H9 (cell line): ENCODE measurements at regions not wholly inside any gene's neighbourhood (a gene's known extent, or its start where the extent isn't known, plus 50 kb on each side); places are given as distances from the start of the nearest gene placed in this dataset.

Experiments
- DNase-seq: peaks from one replicate; pipeline ENCODE4 v3.0.0-alpha.2; 2017
- H2AFZ ChIP-seq: one replicate; pipeline ENCODE4 v1.6.1; 2013; ENCODE audit warnings: mild to moderate bottlenecking, low read length, control low read depth, moderate library complexity
- H2AK5ac ChIP-seq: 2 replicates; pipeline ENCODE4 v1.6.1; 2013; ENCODE audit warnings: low read length, control low read depth, mixed read lengths; ENCODE audit not compliant: insufficient read length
- H2BK120ac ChIP-seq: one replicate; pipeline ENCODE4 v1.6.1; 2013; ENCODE audit warnings: low read depth, mild to moderate bottlenecking, low read length, control low read depth, inconsistent platforms; ENCODE audit not compliant: poor library complexity, severe bottlenecking
- H2BK12ac ChIP-seq: 2 replicates; pipeline ENCODE4 v1.6.1; 2013; ENCODE audit warnings: low read length, control low read depth, mixed read lengths, low read depth; ENCODE audit not compliant: insufficient read length
- H2BK15ac ChIP-seq: 2 replicates; pipeline ENCODE4 v1.6.1; 2013; ENCODE audit warnings: low read depth, low read length, control low read depth
- H2BK20ac ChIP-seq: one replicate; pipeline ENCODE4 v1.6.1; 2013; ENCODE audit warnings: low read depth, mild to moderate bottlenecking, low read length, control low read depth, inconsistent platforms; ENCODE audit not compliant: poor library complexity, severe bottlenecking
- H2BK5ac ChIP-seq: 2 replicates; pipeline ENCODE4 v1.6.1; 2013; ENCODE audit warnings: low read length, control low read depth, mixed read lengths; ENCODE audit not compliant: insufficient read length
- H3K14ac ChIP-seq: 2 replicates; pipeline ENCODE4 v1.6.1; 2013; ENCODE audit warnings: low read length, control low read depth; ENCODE audit not compliant: insufficient read depth
- H3K18ac ChIP-seq: 2 replicates; pipeline ENCODE4 v1.6.1; 2013; ENCODE audit warnings: low read depth, mild to moderate bottlenecking, mixed read lengths, low read length, control low read depth; ENCODE audit not compliant: insufficient read length
- H3K23ac ChIP-seq: 2 replicates; pipeline ENCODE4 v1.6.1; 2013; ENCODE audit warnings: low read length, control low read depth, mixed read lengths, low read depth; ENCODE audit not compliant: insufficient read length
- H3K23me2 ChIP-seq: 2 replicates; pipeline ENCODE4 v1.6.1; 2013; ENCODE audit warnings: low read depth, mild to moderate bottlenecking, mixed read lengths, low read length, control low read depth; ENCODE audit not compliant: insufficient read length, poor library complexity, severe bottlenecking
- H3K27ac ChIP-seq: 2 replicates; pipeline ENCODE4 v1.5.1; 2013; ENCODE audit warnings: low read length, control low read depth, mixed read lengths, low read depth; ENCODE audit not compliant: insufficient read length
- H3K27me3 ChIP-seq: 2 replicates; pipeline ENCODE4 v1.6.1; 2013; ENCODE audit warnings: low read length, control low read depth, inconsistent platforms; ENCODE audit not compliant: insufficient read depth
- H3K4ac ChIP-seq: 2 replicates; pipeline ENCODE4 v1.6.1; 2013; ENCODE audit warnings: low read depth, mild to moderate bottlenecking, control low read depth, inconsistent platforms, low read length, moderate library complexity
- H3K4me1 ChIP-seq: 2 replicates; pipeline ENCODE4 v1.6.1; 2013; ENCODE audit warnings: low read length, control low read depth, inconsistent platforms; ENCODE audit not compliant: insufficient read depth
- H3K4me2 ChIP-seq: 2 replicates; pipeline ENCODE4 v1.6.1; 2013; ENCODE audit warnings: low read length, control low read depth, mixed read lengths; ENCODE audit not compliant: insufficient read length, insufficient read depth
- H3K56ac ChIP-seq: 2 replicates; pipeline ENCODE4 v1.6.1; 2013; ENCODE audit warnings: low read depth, mild to moderate bottlenecking, mixed read lengths, low read length, control low read depth; ENCODE audit not compliant: insufficient read length
- H3K79me1 ChIP-seq: 2 replicates; pipeline ENCODE4 v1.6.1; 2013; ENCODE audit warnings: low read depth, mild to moderate bottlenecking, moderate library complexity, low read length, control low read depth, inconsistent platforms; ENCODE audit not compliant: insufficient read depth, poor library complexity, severe bottlenecking
- H3K79me2 ChIP-seq: 2 replicates; pipeline ENCODE4 v1.6.1; 2013; ENCODE audit warnings: low read length, control low read depth, inconsistent platforms; ENCODE audit not compliant: insufficient read depth
- H3K9ac ChIP-seq: 2 replicates; pipeline ENCODE4 v1.6.1; 2013; ENCODE audit warnings: low read length, control low read depth, mixed read lengths; ENCODE audit not compliant: insufficient read length; ENCODE audit errors: extremely low read depth
- H3K9me3 ChIP-seq: one replicate; pipeline ENCODE4 v1.6.1; 2013; ENCODE audit warnings: low read depth, low read length, inconsistent platforms; ENCODE audit not compliant: control insufficient read depth
- H3T11ph ChIP-seq: one replicate; pipeline ENCODE4 v1.6.1; 2013; ENCODE audit warnings: mild to moderate bottlenecking, low read length, control low read depth, inconsistent platforms
- H4K20me1 ChIP-seq: one replicate; pipeline ENCODE4 v1.6.1; 2013; ENCODE audit not compliant: control insufficient read depth, insufficient read length, insufficient read depth
- H4K5ac ChIP-seq: 2 replicates; pipeline ENCODE4 v1.6.1; 2013; ENCODE audit warnings: low read depth, mild to moderate bottlenecking, mixed read lengths, low read length, control low read depth; ENCODE audit not compliant: insufficient read length
- H4K8ac ChIP-seq: replicated peaks from 2 replicates; pipeline ENCODE4 v1.6.1; 2013; ENCODE audit warnings: low read length, control low read depth, mixed read lengths, low read depth; ENCODE audit not compliant: insufficient read length
- H4K91ac ChIP-seq: 2 replicates; pipeline ENCODE4 v1.6.1; 2013; ENCODE audit warnings: low read depth, mild to moderate bottlenecking, moderate library complexity, mixed read lengths, low read length, control low read depth; ENCODE audit not compliant: insufficient read length
- H3K27ac Mint-ChIP-seq, 3 experiments: 2 replicates in 2 of 3; 3 replicates in 1 of 3; pipeline ENCODE4 v1.8.0; 2020 to 2021; ENCODE audit warnings: mixed read lengths in 3 of 3, mild to moderate bottlenecking in 1 of 3, moderate library complexity in 1 of 3
- H3K27me3 Mint-ChIP-seq: 2 replicates; pipeline ENCODE4 v1.8.0; 2021; ENCODE audit warnings: low read depth, mild to moderate bottlenecking, moderate library complexity, mixed read lengths
- H3K36me3 Mint-ChIP-seq, 3 experiments: 2 replicates in 2 of 3; 3 replicates in 1 of 3; pipeline ENCODE4 v1.8.0; 2020 to 2021; ENCODE audit warnings: low read depth in 3 of 3, mixed read lengths in 3 of 3; ENCODE audit not compliant: insufficient read depth in 1 of 3
- H3K4me1 Mint-ChIP-seq, 2 experiments: 2 replicates each; pipeline ENCODE4 v1.8.0; 2020; ENCODE audit warnings: mixed read lengths in 2 of 2
- H3K4me3 Mint-ChIP-seq, 2 experiments: 2 replicates in 1 of 2; 3 replicates in 1 of 2; pipeline ENCODE4 v1.8.0; 2020 to 2021; ENCODE audit warnings: mild to moderate bottlenecking in 2 of 2, mixed read lengths in 2 of 2, moderate library complexity in 1 of 2
- H3K9me3 Mint-ChIP-seq, 2 experiments: 2 replicates in 1 of 2; 3 replicates in 1 of 2; pipeline ENCODE4 v1.8.0; 2020; ENCODE audit warnings: mild to moderate bottlenecking in 2 of 2, mixed read lengths in 2 of 2, moderate library complexity in 1 of 2
- WGBS: extraction: QIAGEN DNeasy Blood & Tissue Kit; methylation state at CpG from one replicate; pipeline ENCODE4 v1.1.7; 2013; ENCODE audit warnings: missing lambda C conversion rate, low lambda C conversion rate, mixed read lengths; ENCODE audit not compliant: insufficient read length; ENCODE audit errors: extremely low coverage; 5-methylcytosine and 5-hydroxymethylcytosine counted together
- TF ChIP-seq, protein P1 (sequence below): fragments of 200-600 bp; sonication (generic); conservative IDR thresholded peaks from 3 replicates; pipeline ENCODE4 v1.8.0; 2021; ENCODE audit warnings: antibody characterized with exemption, mild to moderate bottlenecking

DNA sequence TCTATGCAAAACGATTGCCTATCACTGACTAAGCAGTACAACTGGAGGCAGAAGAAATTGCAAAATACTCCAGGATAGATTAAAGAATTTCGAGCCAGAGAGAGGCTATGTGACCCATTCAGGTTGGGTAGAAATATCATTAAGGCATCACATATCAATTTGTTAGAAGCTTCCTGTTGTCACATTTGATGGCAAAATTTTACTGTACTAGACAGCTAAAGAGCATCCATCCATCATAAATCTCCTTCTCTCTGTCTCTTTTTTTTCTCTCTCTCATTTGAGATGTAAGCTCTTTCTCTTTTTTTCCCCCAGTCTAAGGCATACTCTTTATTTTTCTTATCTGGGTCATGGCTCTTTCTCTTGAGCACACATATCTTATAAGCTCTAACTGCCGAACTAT lies 155.7 kb downstream of the EVA1A start:
- Histone ChIP-seq H2BK120ac (no peak overlapping the region), H4K5ac (no peak overlapping the region), H3K27me3 (no peaks in the 10 kb centered on the region), H3T11ph (no peak overlapping the region), H2BK20ac (no peak overlapping the region), H3K4me2 (no peak overlapping the region), H3K79me1 (no peaks in the 10 kb centered on the region), H3K18ac (no peak overlapping the region), H2BK15ac (no peak overlapping the region), H2BK5ac (no peak overlapping the region), H3K14ac (no peak overlapping the region), H3K56ac (no peak overlapping the region), H3K9ac (no peak overlapping the region), H2AFZ (no peak overlapping the region), H4K20me1 (no peaks in the 10 kb centered on the region), H3K4me1 (no peaks in the 10 kb centered on the region), H2BK12ac (no peak overlapping the region), H3K79me2 (no peaks in the 10 kb centered on the region), H2AK5ac (no peak overlapping the region), H3K4ac (no peak overlapping the region), H3K9me3 (no peaks in the 10 kb centered on the region), H3K23ac (no peak overlapping the region), H3K23me2 (no peaks in the 10 kb centered on the region), H3K27ac (no peak overlapping the region), H4K8ac (no peak overlapping the region), H4K91ac (no peak overlapping the region)
- DNase-seq, result no peak
- peaks cover 0 to 2% of the 10 kb centered on the region in 2 experiments; a peak in 3 of 5 replicates for H3K9me3 Mint-ChIP-seq
- H3K27me3 Mint-ChIP-seq, result no peaks in the 10 kb centered on the region
- no peak overlapping the region for H3K4me3 Mint-ChIP-seq
- no CpG with 5 or more reads among the region's 3 CpGs for WGBS
- peaks cover 20 to 28% of the 10 kb centered on the region in 2 experiments for H3K4me1 Mint-ChIP-seq
- peaks cover 0 to 2% (median 0%) of the 10 kb centered on the region in 3 experiments; a peak in 1 of 7 replicates for H3K36me3 Mint-ChIP-seq
- TF ChIP-seq, protein P1, sequence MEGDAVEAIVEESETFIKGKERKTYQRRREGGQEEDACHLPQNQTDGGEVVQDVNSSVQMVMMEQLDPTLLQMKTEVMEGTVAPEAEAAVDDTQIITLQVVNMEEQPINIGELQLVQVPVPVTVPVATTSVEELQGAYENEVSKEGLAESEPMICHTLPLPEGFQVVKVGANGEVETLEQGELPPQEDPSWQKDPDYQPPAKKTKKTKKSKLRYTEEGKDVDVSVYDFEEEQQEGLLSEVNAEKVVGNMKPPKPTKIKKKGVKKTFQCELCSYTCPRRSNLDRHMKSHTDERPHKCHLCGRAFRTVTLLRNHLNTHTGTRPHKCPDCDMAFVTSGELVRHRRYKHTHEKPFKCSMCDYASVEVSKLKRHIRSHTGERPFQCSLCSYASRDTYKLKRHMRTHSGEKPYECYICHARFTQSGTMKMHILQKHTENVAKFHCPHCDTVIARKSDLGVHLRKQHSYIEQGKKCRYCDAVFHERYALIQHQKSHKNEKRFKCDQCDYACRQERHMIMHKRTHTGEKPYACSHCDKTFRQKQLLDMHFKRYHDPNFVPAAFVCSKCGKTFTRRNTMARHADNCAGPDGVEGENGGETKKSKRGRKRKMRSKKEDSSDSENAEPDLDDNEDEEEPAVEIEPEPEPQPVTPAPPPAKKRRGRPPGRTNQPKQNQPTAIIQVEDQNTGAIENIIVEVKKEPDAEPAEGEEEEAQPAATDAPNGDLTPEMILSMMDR, result no peak
- no peak overlapping the region for H3K27ac Mint-ChIP-seq
